GM21717 (cell line): ENCODE measurements at regions not wholly inside any gene's neighbourhood (a gene's known extent, or its start where the extent isn't known, plus 50 kb on each side); places are given as distances from the start of the nearest gene placed in this dataset.
"Not testable (repeated sequence)": the region's sequence is repeated elsewhere in the genome, so short reads cannot be mapped to it uniquely, and the experiment has no call there.

Experiments used
- ATAC-seq: cut with Tn5 transposase; IDR thresholded peaks from one replicate; pipeline ENCODE4 v1.9.1; 2021; ENCODE audit warnings: mild to moderate bottlenecking, moderate library complexity; ENCODE audit not compliant: unreplicated experiment

DNA sequence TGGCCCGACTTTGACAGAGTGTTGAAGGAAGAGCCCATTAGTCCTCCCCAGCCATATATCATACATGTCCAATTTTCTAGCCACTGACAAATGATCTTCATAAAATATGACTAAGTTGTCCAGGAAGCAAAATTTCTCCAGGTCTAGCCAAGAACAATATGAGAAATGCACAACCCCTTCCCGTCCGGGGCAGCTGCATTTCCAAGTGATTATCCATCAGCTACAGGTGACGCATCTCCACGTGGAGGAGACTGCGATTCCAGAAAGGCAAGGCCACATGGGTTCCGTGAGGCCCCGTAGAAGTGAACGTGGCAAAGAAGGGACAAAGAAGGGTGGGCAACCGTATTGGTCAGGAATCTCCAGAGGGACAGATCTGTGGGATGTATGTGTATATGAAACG is 118.6 kb downstream of the ATP6V0E2 start:
- not testable (repeated sequence) for ATAC-seq

DNA sequence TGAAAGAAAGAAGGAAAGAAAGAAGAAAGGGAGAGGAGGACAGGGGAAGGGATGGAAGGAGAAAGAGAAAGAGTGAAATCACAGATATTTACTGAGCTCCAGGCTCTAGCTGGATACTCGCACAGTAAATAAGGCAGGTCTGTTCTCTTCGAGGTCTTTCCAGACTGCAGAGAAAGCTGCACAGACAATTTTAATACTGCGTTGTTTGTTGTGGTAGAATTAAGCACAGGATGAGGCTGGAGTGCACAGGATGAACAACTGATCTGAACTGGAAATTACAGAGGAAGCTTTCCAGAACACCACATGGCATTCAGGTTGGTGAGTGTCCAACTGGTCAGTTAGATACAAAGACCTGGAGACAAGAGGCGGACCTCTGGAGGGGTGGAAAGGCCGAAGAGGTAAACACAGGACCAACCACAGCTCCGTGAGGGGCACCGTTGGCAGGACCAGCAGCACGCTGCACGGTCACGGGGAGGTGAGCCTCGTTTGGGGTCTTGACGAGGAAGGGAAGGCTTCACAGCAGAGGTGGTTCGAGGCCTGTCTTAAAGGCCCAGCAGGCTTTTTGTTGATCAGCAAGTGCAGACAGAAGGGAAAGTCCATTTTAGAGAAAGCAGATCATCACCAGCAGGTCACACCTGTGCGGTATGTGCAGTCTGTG is 121.7 kb downstream of the ATP6V0E2 start:
- ATAC-seq, result not testable (repeated sequence)

DNA sequence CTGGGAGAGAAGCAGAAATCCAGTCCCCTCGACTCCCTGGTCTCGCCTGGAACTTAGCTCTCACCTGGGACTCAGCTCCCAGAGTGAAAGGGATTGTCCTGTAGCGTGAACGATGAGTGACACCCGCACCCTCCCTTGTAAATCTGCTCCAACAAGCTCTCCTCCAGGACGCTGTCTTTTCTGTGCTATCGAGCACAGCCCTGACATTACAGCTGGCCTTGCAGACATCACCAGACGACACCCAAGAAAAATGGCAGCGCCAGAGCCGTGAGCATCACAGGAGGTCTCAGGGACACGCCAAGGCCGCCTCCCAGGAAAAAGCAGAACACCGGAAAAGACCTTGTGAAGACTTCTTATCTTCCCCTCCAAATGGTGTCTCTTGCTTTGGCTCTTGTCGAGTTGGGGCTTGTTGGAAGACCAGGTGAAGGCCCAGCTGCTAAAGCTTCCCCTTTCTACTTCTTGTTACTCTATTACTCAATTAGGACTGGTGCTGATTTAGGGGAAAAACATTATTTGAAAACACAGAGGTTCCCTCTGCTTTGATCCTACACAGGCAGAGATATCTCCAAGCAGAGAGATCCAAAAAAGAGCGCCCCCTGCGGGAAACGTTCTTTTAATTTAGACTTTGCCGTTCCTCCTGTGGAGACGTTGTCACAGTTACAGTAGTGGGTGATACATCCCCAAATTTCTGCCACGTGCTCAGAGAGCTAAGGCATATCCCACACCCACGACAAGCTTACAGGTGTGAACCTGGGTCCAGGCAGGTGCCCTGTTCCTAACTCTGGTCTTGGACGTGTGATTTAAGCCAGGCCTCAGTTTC is 127.2 kb downstream of the ATP6V0E2 start:
- ATAC-seq, result not testable (repeated sequence)

DNA sequence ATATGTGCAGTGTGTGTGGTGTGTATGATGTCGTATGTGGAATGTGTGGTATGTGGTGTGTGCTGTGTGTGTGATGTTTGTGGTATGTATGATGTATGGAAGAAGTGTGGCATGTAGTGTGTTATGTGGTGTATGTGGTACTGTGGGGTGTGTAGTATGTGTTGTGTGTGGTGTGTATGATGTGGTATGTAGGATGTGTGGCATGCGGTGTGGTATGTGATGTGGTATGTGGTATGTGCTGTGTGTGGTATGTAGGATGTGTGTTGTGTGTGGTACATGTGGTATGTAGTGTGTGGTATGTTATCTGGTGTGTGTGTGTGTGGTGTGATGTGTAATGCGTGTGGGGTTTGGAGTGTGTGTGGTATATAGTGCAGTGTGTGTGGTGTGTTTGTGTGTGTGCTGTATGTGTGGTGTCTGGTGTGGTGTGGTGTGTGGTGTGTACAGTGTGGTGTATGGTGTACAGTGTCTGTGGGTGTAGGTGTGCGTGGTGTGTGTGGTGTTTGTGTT is 129.6 kb downstream of the ATP6V0E2 start:
- no peak for ATAC-seq

DNA sequence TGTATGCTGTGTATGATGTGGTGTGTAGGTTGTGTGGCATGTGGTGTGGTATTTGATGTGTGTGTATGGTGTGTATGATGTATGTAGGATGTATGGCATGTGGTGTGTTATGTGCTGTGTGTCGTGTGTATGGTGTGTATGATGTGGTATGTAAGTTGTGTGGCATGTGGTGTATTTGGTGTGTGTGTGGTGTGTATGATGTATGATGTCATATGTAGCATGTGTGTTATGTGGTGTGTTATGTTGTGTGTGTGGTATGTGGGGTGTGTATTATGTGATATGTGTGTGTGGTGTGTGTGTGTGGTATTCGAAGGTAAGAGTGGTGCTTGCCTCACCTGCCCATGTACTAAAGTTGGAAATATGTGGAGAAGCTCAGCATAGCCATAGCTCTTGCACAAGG is 130.2 kb downstream of the ATP6V0E2 start:
- ATAC-seq, result not testable (repeated sequence)

DNA sequence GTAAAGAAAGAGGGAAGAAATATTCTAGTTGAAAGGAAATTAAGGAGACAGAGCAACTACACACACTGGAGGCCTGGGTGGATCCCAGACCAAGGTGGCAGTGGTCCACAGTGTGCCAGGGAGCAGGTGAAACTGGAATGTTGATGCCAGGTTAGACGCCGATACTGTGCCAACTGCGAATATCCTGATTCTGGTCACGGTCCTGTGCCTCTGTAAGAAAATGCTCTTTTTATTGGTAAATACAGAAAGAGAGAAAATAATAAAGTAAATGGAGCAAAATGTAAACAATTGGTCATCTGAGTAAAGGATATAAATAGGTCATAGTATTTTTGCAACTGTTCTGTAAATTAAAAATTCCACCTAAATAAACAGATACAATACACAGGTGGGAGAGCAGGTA is 131.1 kb downstream of the ATP6V0E2 start:
- not testable (repeated sequence) for ATAC-seq

DNA sequence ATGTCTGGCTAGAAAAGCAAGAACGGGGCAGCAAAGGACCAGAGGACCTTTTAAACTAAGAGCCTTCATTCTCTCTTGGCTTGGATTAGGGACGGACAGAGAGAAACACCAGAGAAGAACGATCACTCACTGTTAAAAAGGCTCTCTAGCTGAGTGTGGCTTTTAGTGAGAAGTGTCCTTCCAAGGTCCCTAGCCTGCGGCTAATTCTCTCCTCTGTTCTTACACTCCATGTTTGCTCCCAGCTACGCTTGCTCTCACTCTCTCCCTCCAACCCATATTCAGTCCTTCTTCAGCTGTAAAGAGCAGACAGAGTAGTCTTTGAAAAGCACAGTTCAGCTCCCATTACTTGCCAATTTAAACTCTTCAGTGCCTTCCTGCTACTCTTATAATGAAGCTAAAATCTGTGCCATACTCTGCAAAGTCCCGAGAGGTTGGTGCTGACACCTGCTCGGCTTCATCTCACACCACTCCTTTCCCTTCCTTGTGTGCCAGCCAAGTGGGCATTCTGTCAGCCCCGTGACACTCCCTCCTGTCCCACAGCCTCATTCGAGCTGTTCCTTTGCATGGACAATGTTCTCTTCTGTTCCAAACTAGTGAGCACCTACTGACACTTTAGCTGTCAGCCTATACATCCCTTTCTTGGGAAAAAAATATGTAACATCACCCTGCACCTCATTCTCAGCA is 136.0 kb downstream of the ATP6V0E2 start:
- not testable (repeated sequence) for ATAC-seq

DNA sequence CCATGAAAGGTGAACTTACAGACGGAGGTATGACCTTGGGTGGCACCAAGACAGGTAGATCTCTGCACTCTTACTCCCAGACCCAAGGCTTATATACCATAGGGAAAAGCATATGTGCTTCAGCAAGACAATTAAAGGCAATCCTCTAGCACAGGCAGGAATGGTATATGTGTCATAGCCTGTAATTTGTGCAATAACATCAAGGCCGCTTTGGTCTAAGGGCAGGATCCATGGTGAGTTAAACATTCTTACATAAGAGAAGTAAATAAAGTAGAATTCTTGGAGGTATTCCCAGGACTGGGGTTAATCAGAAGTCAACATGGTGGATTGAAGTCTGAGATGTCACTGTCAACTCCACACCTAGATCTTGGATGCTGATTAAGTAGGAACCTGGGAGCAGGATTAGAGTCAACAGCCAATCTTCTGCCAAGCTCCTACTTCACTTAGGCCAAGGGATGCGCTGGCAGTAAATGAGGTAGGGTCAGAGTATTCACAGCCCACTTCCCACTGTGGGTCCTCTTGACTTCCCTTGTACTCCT is 143.0 kb downstream of the ATP6V0E2 start:
- not testable (repeated sequence) for ATAC-seq

DNA sequence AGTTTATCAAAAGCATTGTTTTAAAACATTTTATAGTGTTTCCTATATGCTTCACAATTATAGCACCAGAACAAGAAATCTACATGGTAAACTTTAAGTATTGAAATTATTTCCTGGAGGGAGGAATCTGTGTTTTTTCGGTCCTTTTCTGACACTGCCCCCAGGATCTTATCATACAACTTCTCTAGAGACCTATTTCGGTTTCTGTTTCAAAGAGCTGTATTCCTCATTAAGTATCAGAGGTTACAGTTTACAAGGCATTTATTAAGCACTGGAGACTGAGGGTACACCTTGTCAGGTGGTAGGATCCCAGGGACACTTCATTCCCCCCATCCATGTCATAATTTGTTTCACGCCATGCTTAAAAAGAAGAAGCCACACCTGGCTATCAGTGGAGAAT is 146.4 kb downstream of the ATP6V0E2 start:
- not testable (repeated sequence) for ATAC-seq

DNA sequence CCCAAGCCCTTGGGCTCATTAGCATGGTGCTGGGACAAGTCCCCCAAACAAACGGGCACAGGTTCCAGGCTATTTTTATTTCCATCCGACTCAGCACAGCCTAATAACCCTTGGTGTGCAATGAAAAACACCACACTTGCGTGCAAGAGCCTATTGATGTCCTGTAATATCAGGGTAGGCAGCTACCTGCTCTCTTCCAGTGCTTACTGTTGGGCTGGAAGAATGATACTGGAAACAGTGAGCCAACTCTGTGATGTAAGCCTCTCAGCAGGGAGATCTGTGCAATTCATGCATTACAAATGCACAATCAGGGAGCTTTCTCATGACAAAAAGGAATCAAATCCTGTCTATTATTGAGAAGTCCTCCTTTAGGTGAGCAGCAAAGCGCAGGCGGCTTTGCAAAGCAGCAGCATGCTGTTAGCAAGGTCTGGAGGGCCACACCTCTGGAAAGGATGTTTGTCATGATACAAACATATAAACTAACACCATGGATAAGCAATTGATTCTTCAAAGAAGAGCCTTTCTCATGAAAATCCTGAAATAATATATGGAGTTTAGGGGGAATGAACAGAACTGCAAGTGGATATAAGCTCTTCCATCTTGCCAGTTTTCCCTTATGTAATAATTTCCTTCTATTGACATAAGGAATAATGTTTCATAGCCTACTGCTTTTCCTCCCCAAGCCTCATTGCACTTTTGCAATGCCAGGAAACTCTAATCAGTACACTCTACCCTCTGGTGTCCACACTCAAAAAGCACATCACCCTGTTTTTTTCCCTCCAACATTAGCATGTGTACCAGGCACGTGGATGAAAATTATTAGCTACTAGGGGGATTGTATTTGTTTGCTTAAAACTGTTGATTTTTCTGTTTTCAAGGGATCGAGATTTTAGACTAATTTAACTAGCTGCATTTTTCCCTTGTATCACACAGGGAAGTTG is 151.1 kb downstream of the ATP6V0E2 start:
- not testable (repeated sequence) for ATAC-seq

DNA sequence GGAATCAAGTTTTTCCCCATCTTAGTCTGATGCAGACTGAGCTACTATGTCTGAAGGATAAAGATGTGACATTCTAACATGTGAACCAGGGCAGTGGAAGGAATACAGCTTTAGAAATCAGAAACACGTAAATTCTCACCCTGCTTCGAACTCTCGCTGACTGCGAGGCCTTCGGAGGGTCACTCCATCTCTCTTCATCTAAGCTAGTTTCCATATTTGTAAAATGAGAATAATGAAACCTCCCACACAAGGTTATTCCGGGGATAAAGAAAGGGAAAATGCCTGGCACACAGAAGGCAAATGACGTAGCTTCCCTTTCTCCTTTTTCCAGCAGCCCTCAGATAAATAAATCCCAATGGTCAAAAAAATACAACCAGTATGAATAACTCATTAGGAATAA is 152.0 kb downstream of the ATP6V0E2 start:
- ATAC-seq, result not testable (repeated sequence)

DNA sequence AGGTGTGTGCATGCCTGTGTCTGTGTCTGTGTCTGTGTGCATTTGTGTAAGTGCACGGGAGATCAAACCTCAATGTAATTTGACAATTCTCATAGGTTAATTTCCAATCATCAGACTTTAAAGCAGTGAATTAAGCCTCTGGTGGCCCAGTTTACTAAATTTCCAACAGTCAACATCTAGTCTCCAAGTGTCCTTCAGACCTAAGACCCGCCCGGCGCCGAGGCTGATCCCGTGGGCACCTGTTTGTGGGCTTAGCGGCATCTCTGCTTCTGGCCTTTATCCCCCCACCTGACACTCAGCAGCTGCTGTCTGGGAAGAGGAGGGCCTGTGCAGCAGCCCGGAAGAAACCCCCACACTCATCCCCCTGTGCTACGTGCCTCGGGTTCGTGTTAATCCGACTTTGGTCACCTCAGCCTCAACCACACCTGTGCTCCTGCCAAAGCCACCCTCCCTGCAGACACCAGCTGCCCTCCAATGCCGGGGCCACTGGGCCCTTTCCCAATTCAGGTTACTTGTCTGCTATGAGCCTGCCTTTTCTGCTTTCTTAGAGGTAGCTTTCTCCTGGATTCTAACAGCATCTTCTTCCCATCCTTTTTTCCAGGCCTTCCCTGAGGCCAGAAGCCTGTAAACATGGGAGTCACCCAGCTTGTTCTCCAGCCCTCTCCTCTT is 154.7 kb downstream of the ATP6V0E2 start:
- ATAC-seq, result not testable (repeated sequence)

DNA sequence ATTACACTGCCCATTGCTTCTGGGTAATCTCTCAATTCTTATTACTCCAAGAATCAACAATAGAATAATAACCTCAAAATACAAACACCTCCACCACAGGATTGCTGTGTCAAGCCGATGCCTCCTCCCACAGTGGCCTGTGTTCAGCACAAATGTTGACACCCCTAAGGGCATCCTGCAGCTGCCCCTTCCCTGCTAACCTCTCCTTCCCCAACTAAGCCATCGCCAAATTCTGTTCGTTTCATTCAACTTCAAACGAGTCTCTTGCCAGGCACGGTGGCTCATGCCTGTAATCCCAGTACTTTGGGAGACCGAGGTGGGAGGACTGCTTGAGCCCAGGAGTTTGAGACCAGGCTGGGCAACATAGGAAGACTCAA is 155.2 kb downstream of the ATP6V0E2 start:
- not testable (repeated sequence) for ATAC-seq

DNA sequence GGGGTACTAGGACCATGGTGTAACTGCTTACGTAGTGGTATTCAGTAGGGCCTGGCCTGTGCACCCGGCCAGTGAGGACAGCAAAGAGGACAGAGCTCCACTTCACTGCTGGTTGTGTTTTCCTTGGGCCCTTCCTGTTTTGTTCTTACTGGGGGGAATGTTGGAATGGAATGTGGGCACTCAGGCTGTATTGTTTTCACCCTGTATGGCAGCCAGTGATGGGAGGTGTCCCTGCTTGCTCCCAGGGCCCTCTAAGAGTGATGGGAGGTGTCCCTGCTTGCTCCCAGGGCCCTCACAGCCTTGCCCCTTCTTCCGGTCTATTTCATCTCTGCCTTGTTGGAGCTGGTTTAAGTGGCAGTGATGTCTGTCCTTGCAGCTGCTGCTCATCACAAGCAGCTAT is 158.0 kb downstream of the ATP6V0E2 start:
- ATAC-seq, result not testable (repeated sequence)

DNA sequence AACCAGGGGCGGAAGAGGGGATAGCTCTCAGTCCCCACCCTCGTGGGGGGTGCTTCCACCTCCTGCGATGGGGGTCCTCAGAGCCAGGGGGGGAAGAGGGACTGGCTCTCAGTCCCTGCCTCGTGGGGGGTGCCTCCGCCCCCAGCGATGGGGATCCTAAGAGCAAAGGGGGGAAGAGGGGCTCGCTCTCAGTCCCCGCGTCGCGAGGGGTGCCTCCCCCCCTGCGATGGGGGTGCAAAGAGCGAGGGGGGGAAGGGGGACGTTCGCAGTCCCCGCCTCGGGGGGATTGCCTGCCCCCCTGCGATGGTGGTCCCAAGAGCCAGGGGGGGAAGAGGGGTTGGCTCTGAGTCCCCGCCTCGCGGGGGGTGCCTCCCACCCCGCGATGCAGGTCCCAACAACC is 159.9 kb downstream of the ATP6V0E2 start:
- not testable (repeated sequence) for ATAC-seq

DNA sequence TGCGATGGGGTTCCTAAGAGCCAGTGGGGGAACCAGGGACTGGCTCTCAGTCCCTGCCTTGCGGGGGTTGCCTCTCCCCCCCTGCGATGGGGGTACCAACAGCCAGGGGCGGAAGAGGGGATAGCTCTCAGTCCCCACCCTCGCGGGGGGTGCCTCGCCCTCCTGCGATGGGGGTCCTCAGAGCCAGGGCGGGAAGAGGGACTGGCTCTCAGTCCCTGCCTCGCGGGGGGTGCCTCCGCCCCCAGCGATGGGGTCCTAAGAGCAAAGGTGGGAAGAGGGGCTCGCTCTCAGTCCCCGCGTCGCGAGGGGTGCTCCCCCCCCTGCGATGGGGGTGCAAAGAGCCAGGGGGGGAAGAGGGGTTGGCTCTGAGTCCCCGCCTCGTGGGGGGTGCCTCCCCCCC is 162.0 kb downstream of the ATP6V0E2 start:
- ATAC-seq, result not testable (repeated sequence)

DNA sequence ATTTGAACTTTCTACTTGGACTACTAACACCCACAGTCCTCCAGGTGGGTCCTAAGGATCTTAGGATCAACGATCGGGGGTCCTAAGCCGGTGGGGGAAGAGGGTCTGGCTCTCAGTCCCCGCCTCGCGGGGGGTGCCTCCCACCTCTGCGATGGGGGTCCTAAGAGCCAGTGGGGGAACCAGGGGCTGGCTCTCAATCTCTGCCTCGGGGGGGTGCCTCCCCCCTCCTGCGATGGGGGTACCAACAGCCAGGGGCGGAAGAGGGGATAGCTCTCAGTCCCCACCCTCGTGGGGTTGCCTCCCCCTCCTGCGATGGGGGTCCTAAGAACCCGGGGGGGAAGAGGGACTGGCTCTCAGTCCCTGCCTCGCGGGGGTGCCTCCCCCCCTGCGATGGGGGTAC is 165.3 kb downstream of the ATP6V0E2 start:
- not testable (repeated sequence) for ATAC-seq

DNA sequence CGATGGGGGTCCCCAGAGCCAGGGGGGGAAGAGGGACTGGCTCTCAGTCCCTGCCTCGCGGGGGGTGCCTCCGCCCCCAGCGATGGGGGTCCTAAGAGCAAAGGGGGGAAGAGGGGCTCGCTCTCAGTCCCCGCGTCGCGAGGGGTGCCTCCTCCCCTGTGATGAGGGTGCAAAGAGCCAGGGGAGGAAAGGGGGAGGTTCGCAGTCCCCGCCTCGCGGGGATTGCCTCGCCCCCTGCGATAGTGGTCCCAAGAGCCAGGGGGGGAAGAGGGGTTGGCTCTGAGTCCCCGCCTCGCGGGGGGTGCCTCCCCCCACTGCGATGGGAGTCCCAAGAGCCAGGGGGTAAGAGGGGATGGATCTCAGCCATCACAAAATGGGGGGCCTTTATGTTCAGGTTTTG is 168.5 kb downstream of the ATP6V0E2 start:
- ATAC-seq, result not testable (repeated sequence)

DNA sequence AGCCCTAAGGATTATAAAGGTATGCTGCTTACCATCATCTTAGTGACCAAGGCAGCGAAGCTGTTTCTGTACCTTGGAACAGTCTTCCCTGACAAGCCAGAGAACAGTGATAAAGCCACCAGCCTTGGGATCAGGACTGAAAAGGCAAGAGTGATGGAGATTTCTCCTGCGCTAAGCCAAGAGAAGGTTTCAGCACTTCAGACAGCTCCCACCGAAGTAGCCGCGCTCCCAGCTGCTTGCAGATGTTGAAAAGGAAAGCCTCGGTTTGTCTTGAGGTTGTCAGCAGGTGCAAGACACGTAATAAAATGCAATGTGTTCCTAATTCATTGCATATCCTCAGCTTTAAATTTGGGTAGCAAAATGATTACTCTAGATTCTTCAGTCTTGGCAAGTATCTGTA is 171.0 kb downstream of the ATP6V0E2 start:
- ATAC-seq, result not testable (repeated sequence)
